Stimulated activated CD4-positive, alpha-beta T cell treated with anti-CD3 and anti-CD28 coated beads, Interleukin-15, amount 100 ng/mL, for 48 hours (primary cell): ENCODE measurements at regions not wholly inside any gene's neighbourhood (a gene's known extent, or its start where the extent isn't known, plus 50 kb on each side); places are given as distances from the start of the nearest gene placed in this dataset.
"Not testable (repeated sequence)": the region's sequence is repeated elsewhere in the genome, so short reads cannot be mapped to it uniquely, and the experiment has no call there.

ENCODE experiments used
- DNase-seq, 2 donors: peaks; one replicate each; pipeline ENCODE4 v3.0.0-alpha.2; 2020; ENCODE audit warnings: low read depth in 2 of 2

DNA sequence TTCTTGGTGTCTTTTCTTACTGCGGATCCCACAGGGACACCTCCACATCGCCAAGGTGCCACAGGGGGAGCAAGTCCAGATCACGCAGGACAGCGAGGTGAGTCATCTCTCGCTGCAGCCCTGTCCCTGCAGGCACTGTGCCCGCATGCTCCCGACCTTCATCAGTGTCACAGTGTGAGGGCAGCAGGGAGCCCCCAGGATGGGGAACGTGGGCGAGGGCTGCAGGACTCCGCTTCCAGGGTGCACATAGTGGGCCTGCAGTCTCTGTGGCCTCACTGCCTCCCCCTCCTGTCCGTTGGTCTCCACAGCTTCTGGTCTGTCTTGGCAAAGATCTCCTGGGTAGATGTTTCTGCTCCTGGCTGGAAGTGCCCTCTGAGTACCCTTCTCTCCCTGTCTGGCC, 78.0 kb downstream of the NPIPB11 start:
- DNase-seq, result not testable (repeated sequence)

- DNase-seq, result not testable (repeated sequence)
These were observed 78.7 kb downstream of the NPIPB11 start for GRCh38 chr16:29327631-29328408.

DNA sequence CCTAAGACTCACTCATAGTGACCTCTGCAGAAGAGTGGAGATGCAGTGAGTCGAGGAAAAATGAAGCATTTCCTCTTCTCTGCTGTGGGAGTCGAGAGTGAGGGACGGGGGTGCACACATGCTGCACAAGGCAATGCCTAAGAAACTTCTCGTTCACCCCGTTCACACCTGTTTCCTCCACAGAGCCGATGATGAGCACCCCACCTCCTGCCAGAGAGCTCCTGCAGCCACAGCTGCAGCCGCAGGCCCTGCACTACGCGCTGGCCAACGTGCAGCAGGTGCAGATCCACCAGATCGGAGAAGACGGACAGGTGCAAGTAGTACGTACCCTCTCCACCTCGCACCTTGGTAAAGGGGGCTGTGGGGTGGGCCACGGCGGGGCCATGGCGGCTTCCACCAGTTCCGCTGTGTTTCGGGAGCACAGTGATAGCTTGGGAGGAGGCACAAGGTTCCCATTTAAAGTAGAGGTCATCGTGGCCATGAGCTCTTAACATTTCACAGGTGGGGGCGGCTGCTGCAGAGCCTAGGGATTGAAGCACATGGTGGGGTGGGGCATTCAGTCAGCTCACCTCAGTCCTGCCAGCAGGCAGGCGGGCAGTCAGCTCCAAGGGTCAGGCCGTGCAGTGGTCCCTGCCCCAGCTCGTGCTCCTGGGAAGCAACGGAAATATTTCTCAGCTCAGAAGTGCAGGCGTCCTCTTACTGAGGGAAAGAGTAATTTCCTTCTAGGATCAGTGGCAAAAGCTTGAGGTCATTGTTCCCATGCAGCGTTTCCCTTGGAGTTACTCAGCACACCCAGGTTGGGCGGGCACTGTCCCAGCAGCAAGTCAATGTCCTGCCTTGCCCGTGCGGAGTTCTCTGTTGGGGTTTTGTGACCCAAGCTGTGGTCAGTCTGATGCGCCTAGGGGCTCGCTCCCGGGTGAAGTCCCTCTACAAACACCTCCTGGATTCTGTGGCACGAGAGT, 80.1 kb downstream of the NPIPB11 start:
- not testable (repeated sequence) for DNase-seq

DNA sequence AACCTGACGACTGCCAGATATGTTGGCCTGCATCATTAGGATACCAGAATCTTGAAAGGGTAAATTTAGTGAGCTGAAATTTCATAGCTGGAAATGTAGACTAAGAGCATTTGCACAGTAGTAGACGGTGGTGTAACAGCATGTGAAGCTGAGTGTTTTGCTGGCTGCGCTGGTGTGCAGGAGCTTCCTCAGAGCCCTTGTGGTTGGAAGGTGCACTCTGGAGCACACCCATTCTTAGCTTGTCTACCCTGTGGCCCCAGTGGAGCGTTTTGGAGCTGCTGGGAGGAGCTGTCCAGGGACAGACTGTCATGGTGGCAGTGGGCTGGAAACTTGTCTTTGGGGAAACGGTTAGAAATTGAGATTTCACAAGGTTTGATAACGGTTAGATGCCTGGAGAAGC, 82.8 kb downstream of the NPIPB11 start:
- not testable (repeated sequence) for DNase-seq

DNA sequence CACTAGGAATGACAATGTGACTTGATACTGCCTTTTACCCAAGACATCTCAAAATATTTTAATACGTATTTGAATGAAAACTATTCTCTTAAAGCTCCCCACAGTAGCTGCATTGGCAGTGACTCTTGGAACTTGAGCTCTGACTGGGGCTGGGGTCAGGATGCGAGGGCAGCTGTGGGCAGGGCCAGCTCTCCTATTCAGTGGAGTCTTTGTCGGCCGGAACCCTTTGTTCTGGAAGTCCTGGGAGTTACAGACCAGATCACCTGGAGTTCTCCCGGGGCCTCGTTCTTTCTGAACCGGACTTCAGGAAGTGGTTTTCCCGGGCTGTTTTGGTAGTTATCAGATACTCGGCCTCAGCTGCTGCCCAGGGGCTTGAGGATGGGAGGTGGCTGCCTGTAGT, 84.9 kb downstream of the NPIPB11 start:
- no peak for DNase-seq

- no peak for DNase-seq
These were observed 85.5 kb downstream of the NPIPB11 start for GRCh38 chr16:29321000-29321393.

DNA sequence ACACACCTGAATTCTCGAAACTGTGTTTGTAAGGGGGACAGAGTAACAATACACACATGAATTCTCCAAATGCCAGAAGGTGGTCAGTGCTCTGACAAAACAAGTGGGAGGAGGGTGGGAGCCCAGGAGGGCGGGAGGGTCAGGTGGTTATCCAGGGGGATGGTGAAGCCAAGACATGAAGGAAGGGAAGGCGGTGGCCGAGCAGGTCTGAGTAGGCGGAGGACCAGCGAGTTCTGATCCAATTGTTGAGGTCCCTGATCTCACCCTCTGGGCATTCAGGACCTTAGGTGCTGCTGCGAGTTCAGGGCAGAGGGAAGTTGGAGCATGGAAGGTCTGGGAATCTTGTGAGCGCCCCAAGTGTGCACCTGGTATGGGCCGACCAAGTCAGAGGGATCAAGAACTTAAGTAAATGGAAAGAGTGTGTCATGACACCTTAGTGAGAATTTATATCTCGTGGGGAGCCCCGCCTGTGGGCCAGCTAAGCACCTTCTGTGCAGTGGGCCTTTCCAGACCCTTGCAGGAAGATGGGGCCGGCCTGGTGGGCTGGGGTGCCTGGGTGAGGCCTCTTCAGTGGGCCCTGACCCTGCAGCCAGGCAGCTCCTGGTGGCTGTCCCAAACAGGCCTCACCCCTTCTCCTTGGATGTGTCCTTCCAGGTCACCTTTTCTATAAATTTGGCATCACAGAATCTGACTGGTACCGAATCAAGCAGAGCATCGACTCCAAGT, 86.1 kb downstream of the NPIPB11 start:
- DNase-seq, result no peak

- DNase-seq, result no peak
These were observed 86.8 kb downstream of the NPIPB11 start for GRCh38 chr16:29319726-29320125.

- not testable (repeated sequence) for DNase-seq
These were observed 87.9 kb downstream of the NPIPB11 start for GRCh38 chr16:29318561-29318968.

DNA sequence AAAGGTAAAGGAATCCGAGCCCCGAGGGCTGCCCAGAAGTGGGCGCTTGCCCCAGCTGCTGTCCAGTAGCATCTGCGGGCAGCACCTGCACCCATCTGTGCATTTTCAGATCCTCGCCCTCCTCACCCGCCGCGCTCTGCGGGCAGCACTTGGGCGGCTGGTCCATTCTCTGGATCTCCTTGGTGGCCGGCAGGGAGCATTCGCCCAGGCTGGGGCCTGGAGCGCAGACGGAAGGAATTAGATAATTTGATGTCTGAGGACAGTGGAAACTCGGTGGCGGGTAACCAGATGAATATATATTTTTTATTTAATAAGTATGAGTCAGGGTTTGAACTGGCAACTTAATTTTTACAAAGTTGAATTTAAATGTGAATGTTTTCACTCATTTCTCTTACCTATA, 88.5 kb downstream of the NPIPB11 start:
- DNase-seq, result no peak

- DNase-seq, result no peak
These were observed 89.2 kb downstream of the NPIPB11 start for GRCh38 chr16:29317269-29317668.

- DNase-seq, result no peak
These were observed 89.7 kb downstream of the NPIPB11 start for GRCh38 chr16:29316761-29317183.

- DNase-seq, result no peak
These were observed 90.5 kb downstream of the NPIPB11 start for GRCh38 chr16:29315916-29316517.

DNA sequence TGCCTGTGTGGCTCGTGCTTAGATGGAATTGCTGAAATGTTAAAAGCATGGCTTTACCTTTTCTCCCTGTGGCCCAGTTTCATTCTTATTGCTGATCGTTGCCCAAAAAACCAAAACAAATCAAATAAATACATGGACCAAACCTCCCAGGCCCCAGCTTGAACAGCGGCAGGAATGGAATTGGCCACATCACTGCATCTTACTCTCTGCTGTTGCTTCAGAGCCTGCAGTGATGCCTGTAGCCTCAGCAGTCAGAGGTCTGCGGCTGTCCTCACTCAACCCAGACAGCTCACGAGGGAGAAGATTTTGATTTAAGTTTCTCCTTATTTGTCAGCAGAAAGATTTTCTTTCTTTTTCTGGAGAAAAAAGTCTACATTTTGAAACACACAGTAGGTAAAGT, 91.5 kb downstream of the NPIPB11 start:
- no peak for DNase-seq

- no peak for DNase-seq
These were observed 92.1 kb downstream of the NPIPB11 start for GRCh38 chr16:29314292-29314934.

- no peak for DNase-seq
These were observed 92.9 kb downstream of the NPIPB11 start for GRCh38 chr16:29313559-29314048.

DNA sequence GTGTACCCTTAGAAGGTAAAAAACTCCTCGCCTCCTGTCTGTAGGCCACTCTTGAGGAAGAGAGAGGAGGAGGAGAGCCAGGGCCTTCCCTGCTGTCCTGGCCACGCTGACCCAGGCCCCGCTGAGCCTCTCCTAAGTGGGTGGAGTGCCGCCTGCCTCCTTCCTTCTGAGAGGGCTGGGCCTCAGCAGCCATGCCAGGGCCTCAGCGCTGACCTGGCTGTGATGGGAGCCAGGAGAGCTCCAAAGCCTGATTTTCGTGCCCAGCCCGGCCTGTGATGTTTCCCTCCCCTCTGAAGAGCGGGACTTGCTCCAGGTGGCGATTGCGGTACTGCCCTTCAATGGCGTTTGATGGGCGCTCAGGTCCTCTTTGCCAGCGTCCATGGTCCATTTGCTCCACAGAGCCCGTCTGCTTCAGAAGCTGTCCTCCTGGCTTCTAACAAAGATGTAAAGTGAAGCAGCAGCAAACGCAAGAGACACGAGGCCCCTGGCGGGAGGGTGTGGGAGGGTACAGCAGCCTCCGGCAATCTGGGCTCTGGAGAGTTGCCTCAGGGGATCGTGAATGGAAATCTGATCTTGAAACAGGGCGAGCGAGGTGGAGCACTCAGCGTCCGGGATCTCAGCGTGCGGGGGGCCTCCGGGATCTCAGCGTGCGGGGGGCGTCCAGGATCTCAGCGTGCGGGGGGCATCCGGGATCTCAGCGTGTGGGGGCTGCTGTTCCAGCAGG, 93.5 kb downstream of the NPIPB11 start:
- no peak for DNase-seq

DNA sequence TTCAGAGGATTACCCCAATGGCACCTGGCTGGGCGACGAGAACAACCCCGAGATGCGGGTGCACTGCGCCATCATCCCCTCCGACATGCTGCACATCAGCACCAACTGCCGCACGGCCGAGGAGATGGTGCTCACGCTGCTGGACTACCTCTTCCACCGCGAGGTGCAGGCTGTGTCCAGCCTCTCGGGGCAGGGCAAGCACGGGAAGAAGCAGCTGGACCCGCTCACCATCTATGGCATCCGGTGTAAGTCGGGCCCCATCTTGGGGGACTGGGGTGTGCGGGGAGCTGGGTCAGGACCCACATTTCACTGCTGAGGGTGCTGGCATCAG, 94.2 kb downstream of the NPIPB11 start:
- DNase-seq, result not testable (repeated sequence)

DNA sequence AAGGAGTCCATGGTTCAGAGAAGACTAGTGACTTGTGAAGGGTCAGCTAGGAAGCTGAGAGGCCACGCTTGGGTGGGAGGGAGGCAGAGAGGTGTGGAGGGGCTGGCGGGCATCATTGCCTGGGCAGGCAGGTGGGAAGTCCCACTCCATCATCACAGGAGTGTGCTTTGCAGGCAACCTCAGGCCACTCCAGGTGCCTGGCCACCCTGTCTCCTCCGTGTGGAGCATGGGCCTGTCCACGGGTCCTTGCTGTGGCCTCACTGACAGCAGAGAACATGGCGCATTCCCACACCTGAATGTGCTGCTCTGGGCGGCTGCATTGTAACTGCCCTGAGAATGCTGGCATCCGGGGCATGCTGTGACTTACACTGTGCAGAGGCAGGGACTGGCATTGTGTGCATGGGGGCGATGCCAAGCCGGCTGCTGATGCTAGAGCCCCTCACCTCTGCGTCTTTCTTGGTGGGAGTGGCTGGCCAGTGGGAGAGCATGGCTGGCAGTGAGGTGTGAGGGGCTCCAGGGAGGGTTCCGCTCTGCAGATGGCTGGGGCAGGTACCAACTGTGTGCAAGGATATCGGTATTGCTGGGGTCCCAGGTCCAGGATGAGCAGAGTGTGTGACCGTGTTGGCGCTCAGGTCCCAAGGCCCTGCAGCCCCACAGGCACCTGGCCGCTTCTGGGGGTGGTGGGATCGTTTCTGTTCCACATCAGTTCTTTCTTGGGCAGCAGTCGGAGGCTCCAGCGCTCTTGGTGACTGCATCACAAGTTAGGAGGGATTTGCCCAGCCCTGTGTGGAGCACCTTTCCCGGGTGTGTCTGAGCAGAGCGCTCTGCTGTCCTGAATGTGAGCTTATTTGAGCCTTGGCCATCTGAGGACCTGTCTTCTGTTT, 94.8 kb downstream of the NPIPB11 start:
- no peak for DNase-seq
